ENCODE measurements at regions not wholly inside any gene's neighbourhood (a gene's known extent, or its start where the extent isn't known, plus 50 kb on each side); places are given as distances from the start of the nearest gene placed in this dataset.

DNA sequence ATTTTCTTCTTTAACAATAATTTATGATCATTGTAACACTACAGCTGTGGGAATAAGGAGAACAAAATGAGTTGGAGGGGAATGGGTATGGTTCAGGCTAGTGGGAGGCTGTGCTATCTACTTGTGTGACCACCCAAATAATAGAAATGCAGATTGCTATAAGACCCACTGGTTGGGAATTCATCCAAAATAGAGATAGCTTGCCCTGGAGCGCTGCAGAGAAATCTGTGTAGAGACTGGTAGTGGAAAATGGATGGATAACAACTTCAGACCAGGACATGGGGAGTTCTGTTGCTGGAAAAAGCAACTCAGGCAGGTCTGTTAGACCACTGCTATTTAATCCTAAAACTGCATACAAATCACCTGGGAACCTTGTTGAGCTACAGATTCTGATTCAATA lies 137.1 kb upstream of the MKLN1 start:
- TF ChIP-seq, protein P1, sequence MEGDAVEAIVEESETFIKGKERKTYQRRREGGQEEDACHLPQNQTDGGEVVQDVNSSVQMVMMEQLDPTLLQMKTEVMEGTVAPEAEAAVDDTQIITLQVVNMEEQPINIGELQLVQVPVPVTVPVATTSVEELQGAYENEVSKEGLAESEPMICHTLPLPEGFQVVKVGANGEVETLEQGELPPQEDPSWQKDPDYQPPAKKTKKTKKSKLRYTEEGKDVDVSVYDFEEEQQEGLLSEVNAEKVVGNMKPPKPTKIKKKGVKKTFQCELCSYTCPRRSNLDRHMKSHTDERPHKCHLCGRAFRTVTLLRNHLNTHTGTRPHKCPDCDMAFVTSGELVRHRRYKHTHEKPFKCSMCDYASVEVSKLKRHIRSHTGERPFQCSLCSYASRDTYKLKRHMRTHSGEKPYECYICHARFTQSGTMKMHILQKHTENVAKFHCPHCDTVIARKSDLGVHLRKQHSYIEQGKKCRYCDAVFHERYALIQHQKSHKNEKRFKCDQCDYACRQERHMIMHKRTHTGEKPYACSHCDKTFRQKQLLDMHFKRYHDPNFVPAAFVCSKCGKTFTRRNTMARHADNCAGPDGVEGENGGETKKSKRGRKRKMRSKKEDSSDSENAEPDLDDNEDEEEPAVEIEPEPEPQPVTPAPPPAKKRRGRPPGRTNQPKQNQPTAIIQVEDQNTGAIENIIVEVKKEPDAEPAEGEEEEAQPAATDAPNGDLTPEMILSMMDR (conservative IDR thresholded peaks at IDR 0.05), result no peak
- H3K27ac ChIP-seq, result no peak overlapping the region

DNA sequence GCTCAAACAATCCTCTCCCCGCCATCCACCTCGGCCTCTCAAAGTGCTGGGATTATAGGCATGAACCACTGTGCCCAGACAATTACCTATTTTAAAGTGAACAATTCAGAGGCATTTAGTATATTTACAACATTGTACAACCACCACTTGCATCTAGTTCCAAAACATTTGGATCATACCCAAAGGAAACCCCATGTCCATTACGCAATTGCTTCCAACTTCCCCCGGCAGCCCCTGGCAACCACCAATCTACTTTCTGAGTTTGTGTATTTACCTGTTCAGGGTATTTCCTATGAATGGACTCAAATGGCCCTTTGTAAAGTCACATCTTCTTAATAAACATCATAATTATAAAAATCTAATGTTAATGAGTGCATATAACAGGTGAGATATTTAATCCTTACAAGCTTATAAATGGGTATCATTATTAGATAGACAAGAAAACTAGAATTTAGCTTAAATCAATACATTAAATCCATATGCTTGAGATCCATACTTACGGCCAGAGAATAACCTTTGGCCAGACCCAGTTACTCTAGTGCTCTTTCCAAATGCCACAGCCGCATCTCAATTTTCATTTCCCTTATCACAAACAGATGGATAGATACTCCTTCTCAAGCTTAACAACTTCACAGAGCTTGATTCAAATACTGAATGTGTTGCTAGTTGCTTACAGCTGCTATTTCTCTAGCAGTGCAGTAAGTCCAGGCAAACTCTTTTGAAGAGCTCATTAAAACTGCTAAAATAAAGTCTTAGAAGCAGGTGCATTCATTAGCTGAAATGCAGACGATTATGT lies 133.4 kb upstream of the MKLN1 start:
- H3K27ac ChIP-seq, result no peak overlapping the region
- TF ChIP-seq, protein P1 (conservative IDR thresholded peaks at IDR 0.05), result no peak

DNA sequence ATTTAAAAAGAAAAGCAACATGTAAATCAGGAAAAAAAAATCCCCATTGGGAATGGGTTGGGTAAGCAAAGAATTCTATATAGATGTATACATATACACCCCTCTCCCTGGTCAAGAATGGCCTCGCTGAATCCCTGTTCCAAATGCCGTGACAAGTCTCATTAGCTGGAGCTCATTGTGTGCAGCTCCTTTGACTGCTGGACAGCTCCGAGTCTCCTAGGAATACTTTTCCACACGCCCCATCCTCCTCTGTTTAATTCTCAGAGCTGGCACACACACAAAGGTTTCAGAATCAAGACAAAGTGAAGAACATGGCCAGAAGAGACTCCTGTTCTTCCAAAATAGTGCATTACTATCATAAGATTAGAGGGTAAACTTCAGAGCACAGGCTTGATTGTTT lies 130.9 kb upstream of the MKLN1 start:
- TF ChIP-seq, protein P1 (conservative IDR thresholded peaks at IDR 0.05), result no peak
- no peak overlapping the region for H3K27ac ChIP-seq

DNA sequence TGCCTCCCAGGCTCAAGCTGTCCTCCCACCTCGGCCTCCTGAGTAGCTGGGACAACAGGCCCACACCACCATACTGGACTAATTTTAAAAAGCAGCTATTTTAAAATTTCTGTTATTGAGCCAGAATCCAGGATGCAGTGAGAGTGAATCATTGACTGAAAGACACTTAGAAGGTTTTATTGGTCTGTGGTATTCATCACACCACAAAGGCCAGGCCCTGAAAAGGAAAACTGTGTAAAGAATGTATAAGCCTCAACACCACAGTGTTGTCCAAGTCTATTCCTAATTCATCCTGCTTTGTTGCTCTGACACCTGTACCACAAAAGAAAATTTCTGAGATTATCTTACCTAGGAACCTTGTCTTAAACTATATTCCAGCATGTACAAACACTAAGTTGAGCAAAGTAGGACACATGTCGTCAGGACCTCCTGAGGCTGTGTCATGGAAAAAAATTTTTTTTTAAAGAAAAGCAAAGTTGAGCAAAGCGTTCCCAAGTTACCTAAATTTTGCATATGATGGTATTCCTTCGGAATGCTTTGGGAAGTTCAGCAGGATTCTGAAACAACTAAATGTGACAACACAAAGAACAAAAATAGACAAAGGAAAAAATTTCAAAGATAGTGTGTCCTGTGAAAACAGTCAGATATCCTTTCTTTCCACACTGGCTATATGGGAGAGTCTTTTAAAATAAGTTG lies 129.6 kb upstream of the MKLN1 start:
- no peak overlapping the region for H3K27ac ChIP-seq
- TF ChIP-seq, protein P1 (conservative IDR thresholded peaks at IDR 0.05), result no peak

DNA sequence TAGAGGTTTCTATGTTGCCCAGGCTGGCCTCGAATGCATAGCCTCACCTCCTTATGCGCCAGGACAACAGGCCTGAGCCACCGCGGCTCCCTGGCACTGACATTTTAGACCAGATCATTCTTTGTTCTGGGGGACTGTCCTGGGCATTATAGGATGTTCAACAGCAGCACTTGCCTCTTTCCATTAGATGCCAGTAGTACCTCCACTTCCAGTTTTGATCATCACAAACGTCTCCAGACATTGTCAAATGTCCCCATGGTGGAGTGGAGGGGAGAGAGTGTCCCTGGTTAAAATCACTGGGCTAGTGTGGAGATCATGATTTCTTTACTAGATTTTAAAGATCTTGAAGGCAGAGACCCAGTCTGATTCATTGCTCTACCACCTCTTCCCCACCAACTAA lies 125.2 kb upstream of the MKLN1 start:
- no peak overlapping the region for H3K27ac ChIP-seq
- TF ChIP-seq, protein P1 (conservative IDR thresholded peaks at IDR 0.05), result no peak

DNA sequence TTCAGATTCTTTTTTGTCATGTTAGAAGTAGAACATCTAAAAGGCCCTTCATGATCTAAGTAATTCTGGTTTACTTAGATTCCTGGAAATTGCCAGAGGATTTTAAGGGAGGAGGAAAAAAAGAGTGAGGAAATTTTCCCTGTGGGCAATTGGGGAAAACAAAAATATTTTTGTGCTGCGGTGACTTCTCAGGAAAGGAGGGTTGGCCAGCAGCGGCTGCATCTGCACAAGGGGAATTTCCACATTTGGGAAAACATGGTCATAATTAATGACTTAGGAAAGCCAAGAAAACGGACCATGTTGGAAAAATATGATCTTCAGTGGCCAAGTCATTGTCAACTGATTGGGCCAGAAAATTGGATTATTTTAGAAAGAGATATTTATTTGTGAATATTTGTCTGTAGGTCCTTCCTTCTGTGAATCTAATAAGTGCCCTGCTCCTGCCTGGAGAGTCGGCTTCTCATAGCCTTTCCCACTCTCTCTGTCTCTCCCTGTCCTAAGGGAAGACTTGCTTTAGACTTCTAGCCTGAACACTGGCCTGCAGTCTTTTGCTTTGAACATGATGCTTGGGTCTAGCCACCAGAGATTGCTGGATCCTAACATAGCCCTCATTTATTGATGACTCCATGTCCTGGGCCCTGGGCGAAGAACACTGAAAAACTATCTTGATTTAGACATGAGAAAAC lies 124.2 kb upstream of the MKLN1 start:
- TF ChIP-seq, protein P1 (conservative IDR thresholded peaks at IDR 0.05), result no peak
- H3K27ac ChIP-seq, result no peak overlapping the region; the same call in 1 of the 2 replicates

DNA sequence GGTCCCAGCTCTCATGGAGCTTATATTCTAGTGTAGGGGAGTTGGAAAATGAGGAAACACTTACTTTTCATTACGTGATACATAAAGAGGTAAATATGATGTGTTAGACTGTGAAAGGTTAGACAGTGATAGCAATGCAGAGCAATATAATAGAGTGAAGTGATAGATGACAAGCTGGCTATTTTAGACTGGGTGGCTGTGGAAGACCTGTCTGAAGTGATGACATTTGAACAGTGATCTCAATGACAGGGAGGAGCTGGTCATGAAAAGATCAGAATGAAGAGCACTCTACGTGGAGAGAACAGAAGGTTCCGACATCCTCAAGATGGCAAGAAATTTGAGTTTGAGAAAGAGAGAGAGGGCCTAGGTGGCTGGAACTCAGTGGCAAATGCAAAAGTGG lies 118.9 kb upstream of the MKLN1 start:
- TF ChIP-seq, protein P1 (conservative IDR thresholded peaks at IDR 0.05), result no peak

More for the DNA sequence above, 118.9 kb upstream of the MKLN1 start:
- no peak overlapping the region for H3K27ac ChIP-seq
